ENCODE measurements at regions not wholly inside any gene's neighbourhood (a gene's known extent, or its start where the extent isn't known, plus 50 kb on each side); places are given as distances from the start of the nearest gene placed in this dataset.
"Not testable (repeated sequence)": the region's sequence is repeated elsewhere in the genome, so short reads cannot be mapped to it uniquely, and the experiment has no call there.

DNA sequence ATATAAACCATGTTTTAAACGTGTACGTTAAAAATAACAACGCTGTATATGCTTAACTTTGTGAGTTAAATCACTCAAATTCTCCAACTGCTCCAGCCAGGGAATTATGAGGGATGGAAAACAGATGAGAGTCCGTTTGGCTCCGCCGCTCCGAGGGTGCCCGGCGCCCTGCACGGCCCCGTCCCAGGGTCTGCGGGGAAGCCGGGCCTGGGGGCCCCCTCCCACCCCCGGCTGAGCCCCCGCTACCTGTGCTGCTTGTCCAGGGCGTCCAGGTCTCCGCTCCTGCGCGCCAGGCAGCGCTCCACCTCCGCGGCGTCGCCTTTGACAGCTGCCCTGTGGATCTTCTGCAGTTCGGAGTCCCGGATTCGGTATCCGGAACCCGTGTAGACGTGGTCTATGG lies 415.5 kb downstream of the FOXD4L4 start:
- not testable (repeated sequence) for DNase-seq (ENCODE audit: low read depth)

DNA sequence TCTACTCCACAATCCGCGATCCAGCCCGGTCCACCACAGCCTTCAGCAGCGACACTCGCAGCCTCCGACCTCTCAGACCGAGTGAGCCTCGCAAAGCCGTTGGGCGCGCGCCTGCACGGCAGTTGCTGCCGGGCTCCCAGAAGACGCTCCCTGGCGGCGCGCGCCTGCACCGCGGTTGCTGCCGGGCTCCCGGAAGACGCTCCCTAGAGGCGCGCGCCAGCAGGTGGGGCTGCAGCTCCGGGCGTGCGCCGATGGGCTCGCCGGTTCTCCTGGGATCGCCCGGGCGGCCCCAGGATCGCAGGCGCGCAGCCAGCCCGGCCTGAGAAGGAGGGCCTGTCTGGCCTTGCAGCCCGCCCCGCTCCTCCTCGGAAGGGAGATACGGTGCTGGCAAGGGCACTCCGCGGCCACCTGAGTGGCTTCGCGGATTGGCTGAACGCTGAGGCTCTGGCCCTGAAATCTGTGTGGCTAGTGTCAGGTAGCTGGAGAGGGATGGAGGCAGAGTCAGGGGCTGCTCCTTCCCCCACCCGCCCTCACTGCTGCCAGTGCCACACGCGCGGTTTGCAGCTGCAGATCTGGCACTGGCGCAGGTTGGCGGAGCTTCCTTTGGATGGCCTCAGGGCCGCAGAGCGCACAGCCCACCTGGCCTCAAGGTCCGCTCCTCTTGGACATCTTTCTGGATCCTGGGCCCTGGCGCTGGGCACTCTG lies 416.2 kb downstream of the FOXD4L4 start:
- DNase-seq (ENCODE audit: low read depth) = peak; percentile 54

DNA sequence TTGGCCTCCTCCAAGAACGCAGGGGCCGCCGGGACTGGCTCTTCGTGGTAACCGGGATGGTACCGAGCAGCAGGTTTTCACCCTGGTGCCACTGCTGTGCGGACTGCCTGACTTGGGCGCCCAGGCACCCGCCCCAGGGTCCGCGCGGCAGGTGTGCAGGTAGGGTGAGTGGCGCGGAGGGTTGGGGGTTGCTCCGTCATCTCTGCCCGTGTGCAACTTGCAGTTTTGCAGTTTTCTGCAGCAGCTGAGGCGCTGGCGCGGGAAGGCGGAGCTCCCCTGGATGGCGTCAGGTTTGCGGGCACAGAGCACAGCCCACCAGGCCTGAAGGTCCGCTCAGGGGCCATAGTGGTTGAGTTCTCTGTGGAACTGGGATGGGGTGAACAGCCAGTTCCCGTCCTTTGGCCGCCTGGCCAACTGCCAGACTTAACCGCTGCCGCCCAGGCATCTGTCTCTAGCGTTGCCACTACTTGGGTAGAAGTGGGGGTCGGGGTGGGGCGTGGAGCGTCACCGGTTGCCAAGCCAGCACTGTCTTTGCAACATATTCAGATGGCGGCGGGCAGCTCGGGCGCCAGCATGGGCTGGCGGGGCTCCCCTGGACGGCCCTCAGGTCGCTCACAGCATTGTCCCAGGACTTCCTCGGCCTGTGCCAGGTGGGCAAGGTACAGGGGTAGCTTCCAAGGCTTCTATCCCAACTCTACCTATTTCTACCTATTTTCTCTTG lies 417.2 kb downstream of the FOXD4L4 start:
- not testable (repeated sequence) for DNase-seq (ENCODE audit: low read depth)

DNA sequence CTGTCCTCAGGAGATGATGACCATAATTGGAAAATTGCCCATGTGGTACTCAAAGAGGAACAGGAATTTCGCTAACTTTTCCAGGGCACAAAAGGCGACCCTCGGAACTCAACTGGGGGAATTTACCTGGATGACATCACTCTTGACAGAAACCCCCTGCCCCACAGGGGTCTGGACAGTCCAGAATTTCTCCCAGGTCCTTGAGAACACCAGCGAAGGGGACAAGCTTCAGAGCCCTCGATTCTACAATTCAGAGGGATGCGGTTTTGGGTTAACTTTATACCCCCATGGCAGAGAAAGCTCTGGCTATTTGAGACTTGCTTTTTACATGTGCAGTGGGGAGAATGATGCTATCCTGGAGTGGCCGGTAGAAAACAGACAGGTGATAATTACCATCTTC lies 445.4 kb downstream of the FOXD4L4 start:
- DNase-seq (ENCODE audit: low read depth) = not testable (repeated sequence)

GRCh38 chr9:66183648-66184047 lies 446.7 kb downstream of the FOXD4L4 start:
- not testable (repeated sequence) for DNase-seq (ENCODE audit: low read depth)

DNA sequence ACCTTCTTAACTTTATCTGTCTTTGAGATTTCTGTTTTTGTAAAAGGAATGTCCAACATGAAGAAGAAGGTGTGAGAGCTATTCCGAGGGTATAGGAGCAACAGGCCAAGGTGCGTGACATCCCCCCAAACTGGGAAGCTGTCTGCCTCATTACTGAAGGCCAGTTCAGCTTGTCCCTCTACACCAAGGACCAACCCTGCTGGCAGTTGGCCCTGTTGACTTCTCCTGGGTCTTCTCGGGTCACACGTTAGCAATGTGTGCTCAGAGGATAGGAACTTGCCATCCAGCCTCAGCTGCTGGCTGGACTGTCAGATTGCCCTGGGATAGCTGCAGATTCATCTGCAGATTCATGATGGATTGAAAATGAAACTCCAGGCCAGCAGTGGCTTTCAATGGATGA lies 460.3 kb downstream of the FOXD4L4 start:
- DNase-seq (ENCODE audit: low read depth) = not testable (repeated sequence)

- DNase-seq (ENCODE audit: low read depth) = not testable (repeated sequence)
Observed at GRCh38 chr9:66198421-66198820, 461.5 kb downstream of the FOXD4L4 start.

GRCh38 chr9:66206617-66207016 lies 469.7 kb downstream of the FOXD4L4 start:
- not testable (repeated sequence) for DNase-seq (ENCODE audit: low read depth)

DNA sequence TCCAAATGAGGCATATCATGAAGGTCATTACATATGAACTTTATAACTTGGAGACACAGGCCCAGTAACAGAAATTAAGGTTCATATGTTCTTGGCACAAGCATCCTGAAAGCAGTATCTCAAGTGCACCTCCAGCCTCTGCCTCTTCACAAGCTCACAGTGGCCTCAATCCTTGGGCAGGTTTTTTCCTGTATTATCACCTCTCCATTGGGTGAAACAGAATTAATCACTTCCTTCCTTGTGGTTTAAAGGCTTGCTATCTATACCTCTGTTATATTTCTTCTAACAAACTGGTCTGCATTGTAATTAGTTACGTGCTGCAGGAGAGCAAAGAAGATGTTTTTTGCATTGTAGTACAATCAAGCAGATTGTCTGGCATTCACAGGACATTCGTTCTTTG lies 471.0 kb downstream of the FOXD4L4 start:
- not testable (repeated sequence) for DNase-seq (ENCODE audit: low read depth)

- DNase-seq (ENCODE audit: low read depth) = not testable (repeated sequence)
Observed at GRCh38 chr9:66244763-66245162, 507.8 kb downstream of the FOXD4L4 start.

GRCh38 chr9:66245481-66245880 lies 508.5 kb downstream of the FOXD4L4 start:
- DNase-seq (ENCODE audit: low read depth) = not testable (repeated sequence)

GRCh38 chr9:66257581-66257980 lies 520.6 kb downstream of the FOXD4L4 start:
- not testable (repeated sequence) for DNase-seq (ENCODE audit: low read depth)

GRCh38 chr9:66261576-66261975 lies 524.6 kb downstream of the FOXD4L4 start:
- not testable (repeated sequence) for DNase-seq (ENCODE audit: low read depth)

DNA sequence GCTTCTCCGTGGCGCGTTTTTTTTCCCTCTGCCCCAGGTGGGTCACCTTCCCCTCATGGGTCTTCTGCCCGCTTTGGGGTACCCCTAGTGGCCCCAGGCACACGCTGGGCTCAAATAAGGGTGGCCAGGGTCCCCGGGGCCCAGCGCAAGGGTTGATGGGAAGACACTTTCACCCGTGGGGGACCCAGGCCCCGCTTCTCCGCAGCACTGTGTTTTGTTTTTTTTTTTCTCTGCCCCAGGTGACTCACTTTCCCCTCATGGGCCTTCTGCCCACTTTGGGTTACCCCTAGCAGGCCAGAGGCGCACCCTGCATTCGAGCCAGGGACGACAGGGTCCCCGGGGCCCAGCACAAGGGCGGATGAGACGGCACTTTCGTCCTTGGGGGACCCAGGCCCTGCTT lies 526.7 kb downstream of the FOXD4L4 start:
- not testable (repeated sequence) for DNase-seq (ENCODE audit: low read depth)

DNA sequence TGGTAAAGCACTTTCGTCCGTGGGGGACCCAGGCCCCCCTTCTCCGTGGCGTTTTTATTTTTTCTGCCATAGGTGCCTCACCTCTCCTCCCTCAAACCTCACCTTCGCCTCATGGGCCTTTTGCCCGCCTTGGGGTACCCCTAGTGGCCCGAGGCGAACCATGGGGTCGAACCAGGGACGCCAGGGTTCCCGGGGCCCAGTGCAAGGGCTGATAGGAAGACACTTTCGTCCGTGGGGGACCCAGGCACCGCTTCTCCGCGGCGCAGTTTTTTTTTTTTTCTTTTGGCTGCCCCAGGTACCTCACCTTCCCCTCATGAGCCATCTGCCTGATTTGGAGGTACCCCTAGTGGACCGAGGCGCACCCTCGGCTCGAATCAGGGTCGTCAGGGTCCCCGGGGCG lies 527.8 kb downstream of the FOXD4L4 start:
- DNase-seq (ENCODE audit: low read depth) = peak; percentile 2

DNA sequence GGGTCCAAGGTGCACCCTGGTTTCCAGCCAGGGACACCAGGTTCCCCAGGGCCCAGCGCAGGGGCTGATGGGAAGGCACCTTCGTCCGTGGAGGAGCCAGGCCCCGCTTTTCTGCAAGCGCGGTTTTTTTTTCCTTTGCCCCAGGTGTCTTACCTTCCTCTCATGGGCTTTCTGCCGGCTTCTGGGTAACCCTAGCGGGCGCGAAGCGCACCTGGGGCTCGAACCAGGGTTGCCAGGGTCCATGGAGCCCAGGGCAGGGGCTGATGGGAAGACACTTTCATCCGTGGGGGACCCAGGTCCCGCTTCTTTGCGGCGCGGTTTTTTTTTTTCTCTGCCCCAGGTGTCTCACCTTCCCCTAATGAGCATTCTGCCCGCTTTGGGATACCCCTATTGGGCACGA lies 529.3 kb downstream of the FOXD4L4 start:
- DNase-seq (ENCODE audit: low read depth) = not testable (repeated sequence)

DNA sequence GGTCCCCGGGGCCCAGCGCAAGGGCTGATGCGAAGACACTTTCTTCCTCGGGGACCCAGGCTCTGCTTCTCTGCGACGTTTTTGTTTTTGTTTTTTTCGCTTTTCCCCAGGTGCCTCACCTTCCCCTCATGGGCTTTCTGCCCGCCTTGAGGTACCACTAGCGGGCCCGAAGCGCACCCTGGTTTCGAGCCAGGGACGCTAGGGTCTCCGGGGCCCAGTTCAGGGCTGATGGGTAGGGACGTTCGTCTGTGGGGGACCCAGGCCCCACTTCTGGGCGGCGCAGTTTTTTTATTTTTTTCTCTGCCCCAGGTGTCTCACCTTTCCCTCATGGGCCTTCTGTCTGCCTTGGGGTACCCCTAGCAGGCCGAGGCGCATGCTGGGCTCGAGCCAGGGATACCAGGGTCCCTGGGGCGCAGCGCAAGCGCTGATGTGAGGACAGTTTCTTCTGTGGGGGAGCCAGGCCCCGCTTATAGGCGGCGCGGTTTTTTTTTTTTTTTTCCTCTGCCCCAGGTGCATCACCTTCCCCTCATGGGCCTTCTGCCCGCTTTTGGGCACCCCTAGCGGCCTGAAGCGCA lies 530.0 kb downstream of the FOXD4L4 start:
- DNase-seq (ENCODE audit: low read depth) = not testable (repeated sequence)

- DNase-seq (ENCODE audit: low read depth) = peak; percentile 2
Observed at GRCh38 chr9:66267684-66268083, 530.7 kb downstream of the FOXD4L4 start.

DNA sequence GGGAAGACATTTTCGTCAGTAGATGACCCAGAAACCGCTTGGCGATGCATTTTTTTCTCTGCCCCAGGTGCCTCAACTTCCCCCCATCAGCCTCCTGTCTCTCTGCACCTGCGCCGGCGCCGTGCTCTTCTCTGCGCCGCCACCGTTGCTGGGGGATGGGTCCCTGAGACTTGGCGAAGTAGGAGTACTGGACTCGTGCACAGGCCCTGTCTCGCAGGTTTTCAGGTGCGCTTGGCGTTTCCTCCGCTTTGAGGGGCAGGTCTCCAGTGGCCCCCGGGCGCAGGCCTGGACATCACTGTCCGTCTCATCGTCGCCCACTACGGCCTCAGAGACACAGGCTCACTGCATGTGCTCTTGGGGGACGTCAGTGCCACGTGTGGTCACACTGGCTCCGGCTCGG lies 532.1 kb downstream of the FOXD4L4 start:
- DNase-seq (ENCODE audit: low read depth) = not testable (repeated sequence)

- DNase-seq (ENCODE audit: low read depth) = not testable (repeated sequence)
Observed at GRCh38 chr9:66269783-66270182, 532.8 kb downstream of the FOXD4L4 start.

- DNase-seq (ENCODE audit: low read depth) = not testable (repeated sequence)
Observed at GRCh38 chr9:66278809-66279208, 541.9 kb downstream of the FOXD4L4 start.

Data from amniotic epithelial cell (primary cell).